Neural progenitor cell (in vitro differentiated cells): ENCODE measurements at regions not wholly inside any gene's neighbourhood (a gene's known extent, or its start where the extent isn't known, plus 50 kb on each side); places are given as distances from the start of the nearest gene placed in this dataset.
A peak's percentile ranks its signal among the peaks of the same experiment; 100 is the strongest.
"Not testable (repeated sequence)": the region's sequence is repeated elsewhere in the genome, so short reads cannot be mapped to it uniquely, and the experiment has no call there.

Source experiments
- DNase-seq: peaks from one replicate; pipeline ENCODE4 v3.0.0-alpha.2; 2016; ENCODE audit warnings: low spot score
- H2AFZ ChIP-seq: fragments of 200-600 bp; sonication (generic); replicated peaks from 2 replicates; pipeline ENCODE4 v1.6.1; 2016; ENCODE audit warnings: antibody characterized with exemption
- H3F3A ChIP-seq: fragments of 200-600 bp; sonication (generic); 2 replicates; pipeline ENCODE4 v1.6.1; 2016; ENCODE audit warnings: antibody characterized with exemption, low read depth
- H3K27ac ChIP-seq: fragments of 200-600 bp; sonication (generic); 2 replicates; pipeline ENCODE4 v1.5.1; 2016; ENCODE audit warnings: mild to moderate bottlenecking
- H3K27me3 ChIP-seq: fragments of 200-600 bp; sonication (generic); 2 replicates; pipeline ENCODE4 v1.6.1; 2016; ENCODE audit warnings: mild to moderate bottlenecking, moderate library complexity
- H3K36me3 ChIP-seq: fragments of 200-600 bp; sonication (generic); 2 replicates; pipeline ENCODE4 v1.5.1; 2016
- H3K4me1 ChIP-seq: fragments of 200-600 bp; sonication (generic); 2 replicates; pipeline ENCODE4 v1.6.1; 2016; ENCODE audit warnings: mixed run types
- H3K4me2 ChIP-seq: fragments of 200-600 bp; sonication (generic); 2 replicates; pipeline ENCODE4 v1.6.1; 2016
- H3K4me3 ChIP-seq: fragments of 200-600 bp; sonication (generic); 2 replicates; pipeline ENCODE4 v1.5.1; 2016
- H3K79me2 ChIP-seq: fragments of 200-600 bp; sonication (generic); 2 replicates; pipeline ENCODE4 v1.6.1; 2016; ENCODE audit warnings: low read depth
- H3K9ac ChIP-seq: fragments of 200-600 bp; sonication (generic); 2 replicates; pipeline ENCODE4 v1.6.1; 2016
- H3K9me3 ChIP-seq: fragments of 200-600 bp; sonication (generic); 2 replicates; pipeline ENCODE4 v1.5.1; 2016; ENCODE audit warnings: low read depth
- H4K20me1 ChIP-seq: fragments of 200-600 bp; sonication (generic); 2 replicates; pipeline ENCODE4 v1.6.1; 2016; ENCODE audit warnings: low read depth
- H3K27ac Mint-ChIP-seq: 3 replicates; pipeline ENCODE4 v1.8.0; 2021; ENCODE audit warnings: mixed read lengths
- H3K27me3 Mint-ChIP-seq: 2 replicates; pipeline ENCODE4 v1.8.0; 2022; ENCODE audit warnings: low read depth, mild to moderate bottlenecking, inconsistent platforms, moderate library complexity, mixed read lengths; ENCODE audit not compliant: insufficient read depth
- H3K36me3 Mint-ChIP-seq: 3 replicates; pipeline ENCODE4 v1.8.0; 2021; ENCODE audit warnings: mixed read lengths
- H3K4me1 Mint-ChIP-seq: 3 replicates; pipeline ENCODE4 v1.8.0; 2021; ENCODE audit warnings: mixed read lengths
- H3K4me3 Mint-ChIP-seq: 3 replicates; pipeline ENCODE4 v1.8.0; 2021; ENCODE audit warnings: mild to moderate bottlenecking, moderate library complexity, mixed read lengths
- H3K9me3 Mint-ChIP-seq: 3 replicates; pipeline ENCODE4 v1.8.0; 2020; ENCODE audit warnings: mixed read lengths
- CTCF ChIP-seq: fragments of 200-600 bp; sonication (generic); IDR thresholded peaks from 2 replicates; pipeline ENCODE4 v1.5.1; 2017; ENCODE audit warnings: antibody characterized with exemption, mild to moderate bottlenecking
- EZH2 ChIP-seq: fragments of 200-600 bp; sonication (generic); IDR thresholded peaks from 2 replicates; pipeline ENCODE4 v1.6.1; 2017; ENCODE audit warnings: antibody characterized with exemption, mild to moderate bottlenecking, moderate library complexity
- EZH2phosphoT487 ChIP-seq: fragments of 200-600 bp; sonication (generic); IDR thresholded peaks from 2 replicates; pipeline ENCODE4 v1.6.1; 2017; ENCODE audit warnings: antibody characterized with exemption

GRCh38 chr21:32073593-32073992, 200.8 kb downstream of the HUNK start:
- no peak overlapping the region for H3K9ac ChIP-seq
- H3K9me3 ChIP-seq: no peaks in the 10 kb centered on the region
- H3K36me3 ChIP-seq: no peaks in the 10 kb centered on the region
- peaks cover 11% of the 10 kb centered on the region for H3K9me3 Mint-ChIP-seq
- no peak overlapping the region for H3K4me3 ChIP-seq
- H3K27ac ChIP-seq: no peak overlapping the region
- H3K36me3 Mint-ChIP-seq: peaks cover 3% of the 10 kb centered on the region
- no peaks in the 10 kb centered on the region for H4K20me1 ChIP-seq
- no peaks in the 10 kb centered on the region for H3K79me2 ChIP-seq
- H3K4me3 Mint-ChIP-seq: no peak overlapping the region
- no peaks in the 10 kb centered on the region for H3K4me1 ChIP-seq
- peaks cover 4% of the 10 kb centered on the region for H3K27me3 Mint-ChIP-seq
- no peak for DNase-seq
- H3K4me2 ChIP-seq: no peak overlapping the region
- no peaks in the 10 kb centered on the region for H3F3A ChIP-seq
- no peak overlapping the region for H2AFZ ChIP-seq
- no peaks in the 10 kb centered on the region for H3K27me3 ChIP-seq
- H3K4me1 Mint-ChIP-seq: peaks cover 2% of the 10 kb centered on the region
- H3K27ac Mint-ChIP-seq: no peak overlapping the region
- TF ChIP-seq EZH2 (no peak), EZH2phosphoT487 (no peak), CTCF (no peak)

DNA sequence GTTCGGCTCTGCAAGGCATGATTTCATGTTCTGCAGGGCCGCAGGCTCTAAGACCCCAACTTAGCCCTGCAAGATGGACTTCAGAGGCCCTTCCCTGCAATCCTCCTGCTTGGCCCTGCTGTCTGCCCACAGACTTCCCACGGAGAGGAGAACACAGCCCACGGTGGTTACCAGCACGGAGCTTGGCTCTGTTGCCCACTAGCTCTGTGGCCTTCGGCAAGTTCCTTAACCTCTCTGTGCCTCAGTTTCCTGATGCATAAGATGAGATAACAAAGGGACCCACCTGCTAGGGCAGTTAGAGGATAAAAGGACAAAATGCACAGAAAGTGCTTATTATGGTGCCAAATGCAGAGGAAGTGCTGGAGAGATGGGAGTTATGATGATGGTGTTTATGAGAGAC, 200.4 kb downstream of the HUNK start:
- Histone ChIP-seq H3K79me2 (no peaks in the 10 kb centered on the region), H3K4me2 (no peak overlapping the region), H3K9ac (no peak overlapping the region), H2AFZ (no peak overlapping the region), H3F3A (no peaks in the 10 kb centered on the region), H3K27me3 (no peaks in the 10 kb centered on the region), H3K27ac (no peak overlapping the region), H3K36me3 (no peaks in the 10 kb centered on the region), H3K4me3 (no peak overlapping the region), H4K20me1 (no peaks in the 10 kb centered on the region), H3K9me3 (no peaks in the 10 kb centered on the region), H3K4me1 (no peaks in the 10 kb centered on the region)
- TF ChIP-seq CTCF: no peak
- no peak for TF ChIP-seq EZH2
- no peak for TF ChIP-seq EZH2phosphoT487
- Mint-ChIP-seq H3K27ac (no peak overlapping the region), H3K4me1 (peaks cover 2% of the 10 kb centered on the region), H3K27me3 (peaks cover 4% of the 10 kb centered on the region), H3K36me3 (peaks cover 3% of the 10 kb centered on the region), H3K9me3 (peaks cover 11% of the 10 kb centered on the region), H3K4me3 (no peak overlapping the region)
- DNase-seq: no peak

DNA sequence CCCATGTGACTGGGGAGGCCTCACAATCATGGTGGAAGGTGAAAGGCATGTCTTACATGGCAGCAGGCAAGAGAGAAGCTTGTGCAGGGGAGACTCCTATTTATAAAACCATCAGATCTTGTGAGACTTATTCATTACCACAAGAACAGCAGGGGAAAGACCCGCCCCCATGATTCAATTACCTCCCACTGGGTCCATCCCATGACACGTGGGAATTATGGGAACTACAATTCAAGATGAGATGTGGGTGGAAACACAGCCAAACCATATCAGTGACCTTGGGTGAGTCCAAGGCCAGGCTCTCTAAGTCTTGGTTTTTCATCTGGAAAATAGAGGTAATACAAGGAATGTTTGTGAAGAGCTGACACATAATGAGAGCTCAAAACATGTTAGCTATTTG, 198.8 kb downstream of the HUNK start:
- DNase-seq, H3K27ac Mint-ChIP-seq: not testable (repeated sequence)
- peaks cover 11% of the 10 kb centered on the region for H3K9me3 Mint-ChIP-seq

GRCh38 chr21:32070676-32071330, 198.0 kb downstream of the HUNK start:
- H3K9me3 Mint-ChIP-seq: peaks cover 11% of the 10 kb centered on the region
- no peak overlapping the region for H3K4me2 ChIP-seq
- H3K27ac Mint-ChIP-seq: peak overlapping the region; percentile 72
- no peaks in the 10 kb centered on the region for H3K79me2 ChIP-seq
- no peaks in the 10 kb centered on the region for H3K36me3 ChIP-seq
- TF ChIP-seq EZH2phosphoT487 (no peak), CTCF (no peak), EZH2 (no peak)
- H3K27ac ChIP-seq: no peak overlapping the region
- H3K27me3 Mint-ChIP-seq: peaks cover 9% of the 10 kb centered on the region
- no peaks in the 10 kb centered on the region for H3K4me1 ChIP-seq
- no peaks in the 10 kb centered on the region for H4K20me1 ChIP-seq
- DNase-seq: no peak
- no peak overlapping the region for H3K4me3 Mint-ChIP-seq
- H2AFZ ChIP-seq: no peak overlapping the region
- H3K4me1 Mint-ChIP-seq: no peaks in the 10 kb centered on the region
- H3K9me3 ChIP-seq: no peaks in the 10 kb centered on the region
- no peak overlapping the region for H3K4me3 ChIP-seq
- peaks cover 3% of the 10 kb centered on the region for H3K36me3 Mint-ChIP-seq
- H3F3A ChIP-seq: no peaks in the 10 kb centered on the region
- H3K27me3 ChIP-seq: no peaks in the 10 kb centered on the region
- no peak overlapping the region for H3K9ac ChIP-seq

More for the DNA sequence above, 198.8 kb downstream of the HUNK start:
- not testable (repeated sequence) for H3K4me1 ChIP-seq, H3K36me3 ChIP-seq, H2AFZ ChIP-seq, H3K4me1 Mint-ChIP-seq, H3K4me3 Mint-ChIP-seq, H4K20me1 ChIP-seq, H3K36me3 Mint-ChIP-seq, H3F3A ChIP-seq, H3K9ac ChIP-seq, H3K27ac ChIP-seq, H3K79me2 ChIP-seq, H3K9me3 ChIP-seq, H3K27me3 Mint-ChIP-seq, H3K4me2 ChIP-seq, H3K27me3 ChIP-seq, H3K4me3 ChIP-seq
